ENCODE measurements at regions not wholly inside any gene's neighbourhood (a gene's known extent, or its start where the extent isn't known, plus 50 kb on each side); places are given as distances from the start of the nearest gene placed in this dataset.

DNA sequence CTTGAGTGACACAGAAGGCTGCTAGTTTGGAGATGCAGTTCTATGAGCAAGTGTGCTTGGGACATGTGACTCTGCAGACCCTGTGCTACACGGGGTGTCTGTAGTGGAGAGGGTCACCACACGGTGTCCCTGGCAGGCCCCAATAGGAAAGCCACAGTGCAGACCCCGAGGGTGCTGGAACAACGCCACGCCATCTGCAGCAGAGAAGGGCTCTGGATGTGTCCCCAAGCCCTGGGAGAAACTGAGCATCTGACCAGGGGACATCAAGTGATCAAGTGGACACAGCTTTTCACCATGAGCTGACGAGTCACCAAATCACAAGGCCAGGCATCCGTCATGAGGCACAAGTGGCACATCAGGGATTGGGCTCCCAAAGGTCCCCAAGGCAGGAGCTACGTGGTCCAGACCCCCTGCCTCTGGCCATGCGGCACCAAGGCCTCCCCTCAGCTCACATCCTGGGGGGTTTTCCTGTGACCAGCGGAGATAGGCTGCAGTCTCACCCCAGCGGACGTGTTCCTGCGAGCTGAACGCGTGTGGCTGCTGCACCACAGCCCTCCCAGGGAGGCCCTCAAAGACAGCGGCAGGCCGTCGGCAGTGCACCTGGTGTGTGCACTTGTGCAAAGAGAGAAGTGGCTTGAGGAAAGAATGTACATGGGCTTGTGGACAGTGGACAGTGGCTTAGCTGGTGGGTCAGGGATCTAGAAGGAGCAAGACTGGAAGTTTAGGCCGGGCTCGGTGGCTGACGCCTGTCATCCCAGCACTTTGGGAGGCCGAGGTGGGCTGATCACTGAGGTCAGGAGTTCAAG is 96.7 kb downstream of the RPS6KA4 start:
- WGBS, 2 donors: 86% methylated on average over 20 to 22 of the region's 22 CpGs
- H3K27me3 ChIP-seq (ENCODE audit: control insufficient read depth in 1 of 2, insufficient read depth in 2 of 2, low read length in 2 of 2): no peaks in the 10 kb centered on the region
- no peaks in the 10 kb centered on the region for H3K36me3 ChIP-seq (ENCODE audit: control insufficient read depth in 2 of 2, insufficient read depth in 2 of 2, low read length in 1 of 2)
- H3K4me1 ChIP-seq (ENCODE audit: control insufficient read depth in 2 of 2, insufficient read depth in 2 of 2, low read length in 1 of 2): no peaks in the 10 kb centered on the region
- no peaks in the 10 kb centered on the region for H3K9me3 ChIP-seq (ENCODE audit: control insufficient read depth in 2 of 2, insufficient read depth in 1 of 2, low read depth in 1 of 2, low read length in 1 of 2)
- no peak overlapping the region for H3K4me3 ChIP-seq (ENCODE audit: low read depth in 1 of 2, low read length in 2 of 2)
- H3K27ac ChIP-seq (ENCODE audit: low read depth in 2 of 2, low read length in 1 of 2): no peak overlapping the region

DNA sequence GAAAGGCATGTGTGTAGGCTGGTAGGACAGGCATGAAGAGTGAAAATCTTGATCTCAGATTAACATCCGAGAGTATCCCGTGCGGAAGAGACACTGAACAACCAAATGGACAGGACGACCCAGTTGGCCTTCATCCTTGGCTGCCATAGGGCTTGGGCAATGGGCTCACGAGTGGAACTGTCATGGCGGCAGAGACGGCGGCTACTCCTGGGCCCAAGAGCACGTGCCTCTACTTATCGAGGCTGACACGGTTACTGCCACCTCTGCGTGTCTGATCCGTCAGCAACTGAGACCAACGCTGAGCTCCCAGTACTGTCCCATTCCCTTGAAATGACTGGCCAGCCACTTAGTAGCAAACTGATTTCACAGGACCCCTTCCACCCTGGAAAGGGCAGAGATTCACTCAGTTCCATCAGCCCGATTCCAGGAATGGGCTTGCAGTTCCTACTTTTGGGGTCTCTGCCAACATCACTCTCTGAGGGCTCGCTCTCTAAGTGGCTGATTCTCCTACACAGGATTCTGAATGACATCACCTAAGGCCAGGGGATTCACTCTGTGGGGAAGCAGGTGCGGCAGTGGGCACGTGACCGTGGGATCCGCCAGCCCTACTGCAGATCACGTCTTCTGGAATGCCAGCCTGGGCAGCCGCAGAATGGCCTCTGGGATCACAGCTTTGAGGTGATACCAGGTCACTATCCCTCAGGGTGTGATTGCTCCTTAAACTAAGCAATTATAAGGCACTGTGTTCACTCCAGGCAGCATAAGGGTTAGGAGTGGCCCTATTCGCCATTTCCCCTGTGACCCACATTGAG is 97.8 kb downstream of the RPS6KA4 start:
- H3K4me1 ChIP-seq (ENCODE audit: control insufficient read depth in 2 of 2, insufficient read depth in 2 of 2, low read length in 1 of 2): no peaks in the 10 kb centered on the region
- H3K9me3 ChIP-seq (ENCODE audit: control insufficient read depth in 2 of 2, insufficient read depth in 1 of 2, low read depth in 1 of 2, low read length in 1 of 2): no peaks in the 10 kb centered on the region
- H3K27me3 ChIP-seq (ENCODE audit: control insufficient read depth in 1 of 2, insufficient read depth in 2 of 2, low read length in 2 of 2): no peaks in the 10 kb centered on the region
- no peaks in the 10 kb centered on the region for H3K36me3 ChIP-seq (ENCODE audit: control insufficient read depth in 2 of 2, insufficient read depth in 2 of 2, low read length in 1 of 2)
- no peak overlapping the region for H3K27ac ChIP-seq (ENCODE audit: low read depth in 2 of 2, low read length in 1 of 2)
- no peak overlapping the region for H3K4me3 ChIP-seq (ENCODE audit: low read depth in 1 of 2, low read length in 2 of 2)
- WGBS, 2 donors: 87 to 89% methylated on average over 23 of the region's 23 CpGs

DNA sequence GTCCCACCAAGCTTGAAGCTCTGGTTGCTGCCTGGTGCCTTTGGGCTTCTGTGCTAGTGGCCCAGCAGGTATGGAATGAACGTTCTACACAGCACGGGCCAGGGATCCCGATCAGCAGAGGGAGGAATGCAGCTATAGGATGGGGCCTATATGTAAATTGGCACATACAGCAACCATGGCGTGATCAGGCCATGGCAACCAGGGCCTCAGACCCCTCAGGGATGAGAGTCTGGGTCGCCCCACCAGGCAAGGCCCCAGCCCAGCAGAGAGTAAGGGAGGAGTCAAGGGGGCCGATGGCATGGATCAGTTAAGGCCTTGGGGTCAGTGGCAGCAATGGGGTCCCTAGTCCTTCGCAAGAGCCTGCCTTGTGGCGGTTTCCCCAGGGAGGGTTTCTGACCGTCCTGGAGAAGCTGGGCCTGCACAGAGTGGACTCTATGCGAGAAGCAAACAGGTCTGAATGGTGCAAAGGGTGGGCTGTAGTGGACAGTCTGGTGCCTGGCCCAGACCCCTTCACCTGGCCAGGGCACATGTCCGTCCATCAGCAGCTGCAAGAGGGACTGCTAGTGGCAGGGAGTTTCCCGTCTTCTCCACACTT is 98.2 kb upstream of the SLC22A11 start:
- 86 to 90% methylated on average over 12 of the region's 12 CpGs for WGBS, 2 donors
- Histone ChIP-seq H3K27ac (ENCODE audit: low read depth in 2 of 2, low read length in 1 of 2) (no peak overlapping the region), H3K36me3 (ENCODE audit: control insufficient read depth in 2 of 2, insufficient read depth in 2 of 2, low read length in 1 of 2) (no peaks in the 10 kb centered on the region), H3K4me3 (ENCODE audit: low read depth in 1 of 2, low read length in 2 of 2) (no peak overlapping the region), H3K27me3 (ENCODE audit: control insufficient read depth in 1 of 2, insufficient read depth in 2 of 2, low read length in 2 of 2) (no peaks in the 10 kb centered on the region), H3K9me3 (ENCODE audit: control insufficient read depth in 2 of 2, insufficient read depth in 1 of 2, low read depth in 1 of 2, low read length in 1 of 2) (no peaks in the 10 kb centered on the region), H3K4me1 (ENCODE audit: control insufficient read depth in 2 of 2, insufficient read depth in 2 of 2, low read length in 1 of 2) (no peaks in the 10 kb centered on the region)

DNA sequence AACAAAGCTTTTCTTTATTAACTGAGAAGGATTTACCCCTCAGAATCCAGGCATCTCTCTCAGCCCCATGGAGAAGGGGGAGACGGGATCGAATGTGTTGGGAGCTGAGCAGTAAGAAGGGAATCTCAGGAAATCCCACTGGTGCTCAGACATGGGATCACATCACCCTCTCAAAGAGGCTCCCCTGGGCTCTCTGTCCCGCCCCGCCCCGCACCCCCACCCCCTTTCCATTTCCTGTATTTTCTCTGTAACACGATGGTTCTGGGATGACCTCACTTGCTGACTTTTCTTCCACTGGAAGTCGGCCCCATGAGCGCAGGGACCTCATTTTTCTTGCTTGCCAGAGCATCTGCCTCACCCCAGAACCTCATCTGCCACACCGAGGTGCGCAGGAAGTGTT is 96.7 kb upstream of the SLC22A11 start:
- H3K27me3 ChIP-seq (ENCODE audit: control insufficient read depth in 1 of 2, insufficient read depth in 2 of 2, low read length in 2 of 2): no peaks in the 10 kb centered on the region
- no peak overlapping the region for H3K27ac ChIP-seq (ENCODE audit: low read depth in 2 of 2, low read length in 1 of 2)
- no peaks in the 10 kb centered on the region for H3K36me3 ChIP-seq (ENCODE audit: control insufficient read depth in 2 of 2, insufficient read depth in 2 of 2, low read length in 1 of 2)
- no peaks in the 10 kb centered on the region for H3K4me1 ChIP-seq (ENCODE audit: control insufficient read depth in 2 of 2, insufficient read depth in 2 of 2, low read length in 1 of 2)
- H3K4me3 ChIP-seq (ENCODE audit: low read depth in 1 of 2, low read length in 2 of 2): no peak overlapping the region
- 41% methylated on average over 10 of the region's 10 CpGs for WGBS, 2 donors
- H3K9me3 ChIP-seq (ENCODE audit: control insufficient read depth in 2 of 2, insufficient read depth in 1 of 2, low read depth in 1 of 2, low read length in 1 of 2): no peaks in the 10 kb centered on the region

DNA sequence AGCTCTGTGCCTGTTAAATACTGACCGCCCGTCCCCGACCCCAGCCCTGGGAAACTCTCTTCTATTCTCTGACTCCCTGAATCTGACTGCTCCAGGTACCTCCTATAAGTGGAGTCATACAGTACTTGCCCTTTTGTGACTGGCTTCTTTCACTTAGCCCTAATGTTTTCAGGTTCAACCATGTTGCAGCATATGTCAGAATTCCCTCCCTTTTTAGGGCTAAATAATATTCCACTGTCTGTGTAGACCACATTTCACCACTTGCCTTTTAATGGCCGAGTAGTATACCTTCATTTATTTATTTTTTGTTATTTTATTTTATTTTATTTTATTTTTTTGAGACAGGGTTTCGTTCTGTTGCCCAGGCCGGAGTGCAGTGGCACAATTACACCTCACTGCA is 96.1 kb upstream of the SLC22A11 start:
- WGBS, 2 donors: 86 to 88% methylated on average over 6 of the region's 6 CpGs
- Histone ChIP-seq H3K4me1 (ENCODE audit: control insufficient read depth in 2 of 2, insufficient read depth in 2 of 2, low read length in 1 of 2) (no peaks in the 10 kb centered on the region), H3K27me3 (ENCODE audit: control insufficient read depth in 1 of 2, insufficient read depth in 2 of 2, low read length in 2 of 2) (no peaks in the 10 kb centered on the region), H3K9me3 (ENCODE audit: control insufficient read depth in 2 of 2, insufficient read depth in 1 of 2, low read depth in 1 of 2, low read length in 1 of 2) (no peaks in the 10 kb centered on the region), H3K36me3 (ENCODE audit: control insufficient read depth in 2 of 2, insufficient read depth in 2 of 2, low read length in 1 of 2) (no peaks in the 10 kb centered on the region), H3K27ac (ENCODE audit: low read depth in 2 of 2, low read length in 1 of 2) (no peak overlapping the region), H3K4me3 (ENCODE audit: low read depth in 1 of 2, low read length in 2 of 2) (no peak overlapping the region)

DNA sequence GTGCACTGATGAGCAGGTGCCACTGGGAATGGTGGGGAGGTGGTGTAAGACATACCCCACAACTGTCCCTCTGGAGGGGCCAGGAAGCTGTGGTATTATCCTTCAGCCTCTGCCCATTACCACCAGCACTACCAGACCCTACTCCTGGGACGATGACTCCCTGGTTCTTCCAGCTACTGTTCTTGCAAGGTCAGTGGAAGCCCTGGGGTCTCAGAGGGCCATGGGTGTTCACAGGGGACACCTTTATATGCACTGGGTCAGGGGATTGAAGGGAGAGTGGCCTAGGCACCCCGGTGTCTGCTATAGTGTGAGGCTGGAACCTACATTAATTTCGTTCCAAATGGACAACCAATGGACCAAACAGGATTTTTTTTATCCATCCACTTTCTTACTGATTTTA is 94.7 kb upstream of the SLC22A11 start:
- Histone ChIP-seq H3K4me3 (ENCODE audit: low read depth in 1 of 2, low read length in 2 of 2) (no peak overlapping the region), H3K36me3 (ENCODE audit: control insufficient read depth in 2 of 2, insufficient read depth in 2 of 2, low read length in 1 of 2) (no peaks in the 10 kb centered on the region)
- WGBS, 2 donors: 84 to 93% methylated on average over 3 of the region's 3 CpGs

DNA sequence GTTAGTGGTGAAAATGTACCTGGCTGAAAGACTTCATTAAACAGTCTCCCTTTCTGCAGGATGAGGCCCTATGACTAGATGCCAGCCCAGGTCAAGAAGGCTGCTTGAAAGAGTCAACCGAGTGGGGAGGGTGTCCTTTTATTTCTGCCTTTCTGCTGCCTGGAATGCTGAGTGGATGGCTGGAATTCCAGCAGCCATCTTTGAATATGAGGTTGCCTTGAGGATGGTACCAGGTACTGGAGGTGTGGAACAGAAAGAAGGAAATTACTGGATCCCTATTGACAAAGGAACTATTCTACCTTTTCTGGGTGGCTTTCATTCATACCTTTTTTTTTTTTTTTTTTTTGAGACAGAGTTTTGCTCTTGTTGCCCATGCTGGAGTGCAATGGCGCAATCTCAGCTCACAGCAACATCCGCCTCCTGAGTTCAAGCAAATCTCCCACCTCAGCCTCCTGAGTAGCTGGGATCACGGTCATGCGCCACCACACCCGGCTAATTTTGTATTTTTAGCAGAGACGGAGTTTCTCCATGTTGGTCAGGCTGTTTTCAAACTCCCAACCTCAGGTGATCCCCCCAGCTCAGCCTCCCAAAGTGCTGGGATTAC is 89.5 kb upstream of the SLC22A11 start:
- WGBS, 2 donors: 92 to 94% methylated on average over 7 of the region's 7 CpGs
- H3K27me3 ChIP-seq (ENCODE audit: control insufficient read depth in 1 of 2, insufficient read depth in 2 of 2, low read length in 2 of 2): peaks cover 0 to 3% of the 10 kb centered on the region in 2 donors
- no peaks in the 10 kb centered on the region for H3K4me1 ChIP-seq (ENCODE audit: control insufficient read depth in 2 of 2, insufficient read depth in 2 of 2, low read length in 1 of 2)
- no peak overlapping the region for H3K27ac ChIP-seq (ENCODE audit: low read depth in 2 of 2, low read length in 1 of 2)
- no peaks in the 10 kb centered on the region for H3K36me3 ChIP-seq (ENCODE audit: control insufficient read depth in 2 of 2, insufficient read depth in 2 of 2, low read length in 1 of 2)
- H3K9me3 ChIP-seq (ENCODE audit: control insufficient read depth in 2 of 2, insufficient read depth in 1 of 2, low read depth in 1 of 2, low read length in 1 of 2): no peaks in the 10 kb centered on the region
- no peak overlapping the region for H3K4me3 ChIP-seq (ENCODE audit: low read depth in 1 of 2, low read length in 2 of 2)

More for the DNA sequence above, 94.7 kb upstream of the SLC22A11 start:
- H3K4me1 ChIP-seq (ENCODE audit: control insufficient read depth in 2 of 2, insufficient read depth in 2 of 2, low read length in 1 of 2): no peaks in the 10 kb centered on the region
- H3K9me3 ChIP-seq (ENCODE audit: control insufficient read depth in 2 of 2, insufficient read depth in 1 of 2, low read depth in 1 of 2, low read length in 1 of 2): no peaks in the 10 kb centered on the region
- H3K27me3 ChIP-seq (ENCODE audit: control insufficient read depth in 1 of 2, insufficient read depth in 2 of 2, low read length in 2 of 2): no peaks in the 10 kb centered on the region
- H3K27ac ChIP-seq (ENCODE audit: low read depth in 2 of 2, low read length in 1 of 2): no peak overlapping the region

DNA sequence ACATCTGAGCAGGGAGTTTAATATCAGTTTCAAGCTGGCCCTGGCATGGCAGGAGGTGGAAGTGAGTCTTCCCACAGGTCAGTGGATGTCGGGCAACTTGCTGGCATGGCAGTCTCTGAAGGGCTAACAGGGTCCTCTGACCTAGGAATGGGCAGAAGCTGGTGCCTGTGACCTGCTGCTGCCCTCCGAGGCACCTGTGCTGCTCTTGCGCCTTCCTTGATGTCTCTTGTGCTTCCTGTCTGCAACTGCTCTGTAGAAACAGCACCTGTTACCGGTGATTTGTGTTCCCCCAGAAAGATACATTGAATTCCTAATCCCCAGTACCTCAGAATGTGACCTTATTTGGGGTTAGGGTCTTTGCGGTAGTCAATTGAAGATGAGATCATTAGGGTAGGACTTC is 86.5 kb upstream of the SLC22A11 start:
- H3K9me3 ChIP-seq (ENCODE audit: control insufficient read depth in 2 of 2, insufficient read depth in 1 of 2, low read depth in 1 of 2, low read length in 1 of 2): no peaks in the 10 kb centered on the region
- no peaks in the 10 kb centered on the region for H3K4me1 ChIP-seq (ENCODE audit: control insufficient read depth in 2 of 2, insufficient read depth in 2 of 2, low read length in 1 of 2)
- H3K4me3 ChIP-seq (ENCODE audit: low read depth in 1 of 2, low read length in 2 of 2): no peak overlapping the region
- H3K36me3 ChIP-seq (ENCODE audit: control insufficient read depth in 2 of 2, insufficient read depth in 2 of 2, low read length in 1 of 2): no peaks in the 10 kb centered on the region
- peaks cover 0 to 3% of the 10 kb centered on the region in 2 donors for H3K27me3 ChIP-seq (ENCODE audit: control insufficient read depth in 1 of 2, insufficient read depth in 2 of 2, low read length in 2 of 2)
- H3K27ac ChIP-seq (ENCODE audit: low read depth in 2 of 2, low read length in 1 of 2): no peak overlapping the region
- WGBS, 2 donors: 59 to 61% methylated on average over 5 of the region's 5 CpGs

DNA sequence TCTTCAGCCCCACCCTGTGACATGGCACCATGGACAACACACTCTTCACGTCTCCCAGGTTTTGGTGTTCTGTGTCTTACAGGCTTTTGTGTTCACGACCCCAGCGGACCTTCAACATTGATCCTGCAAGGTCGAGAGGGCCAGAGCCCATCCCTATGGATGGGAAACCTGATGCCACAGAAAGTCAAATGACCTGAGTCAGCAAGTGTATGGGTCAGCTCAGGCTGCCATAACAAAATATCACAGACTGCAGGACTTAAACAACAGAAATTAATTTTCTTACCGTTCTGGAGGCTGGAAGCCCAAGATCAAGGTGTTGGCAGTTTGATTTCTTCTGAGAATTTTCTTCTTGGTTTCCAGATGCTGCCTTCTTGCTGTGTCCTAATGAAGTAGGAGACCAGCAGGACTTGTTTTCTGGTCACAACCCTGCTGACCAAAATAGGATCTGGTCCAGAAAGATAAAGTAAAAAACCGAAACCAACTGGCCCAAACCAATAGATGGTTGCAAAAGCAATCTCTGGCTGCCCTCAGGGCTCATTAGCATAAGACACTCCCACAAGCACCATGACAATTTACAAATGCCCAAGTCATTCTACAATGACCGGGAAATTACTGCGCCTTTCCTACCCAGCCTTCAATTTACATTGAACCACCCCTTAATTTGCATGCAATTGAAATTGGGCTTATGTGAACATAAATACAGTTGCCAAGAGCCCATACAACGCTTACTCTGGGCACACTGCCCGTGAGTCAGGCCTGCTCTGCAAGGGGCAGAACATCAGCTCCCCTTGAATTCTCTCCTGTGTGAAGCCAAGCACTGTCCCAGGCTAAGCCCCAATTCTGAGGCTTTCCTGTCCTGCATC is 82.9 kb upstream of the SLC22A11 start:
- H3K36me3 ChIP-seq (ENCODE audit: control insufficient read depth in 2 of 2, insufficient read depth in 2 of 2, low read length in 1 of 2): no peaks in the 10 kb centered on the region
- H3K4me1 ChIP-seq (ENCODE audit: control insufficient read depth in 2 of 2, insufficient read depth in 2 of 2, low read length in 1 of 2): no peaks in the 10 kb centered on the region
- no peaks in the 10 kb centered on the region for H3K9me3 ChIP-seq (ENCODE audit: control insufficient read depth in 2 of 2, insufficient read depth in 1 of 2, low read depth in 1 of 2, low read length in 1 of 2)
- H3K27me3 ChIP-seq (ENCODE audit: control insufficient read depth in 1 of 2, insufficient read depth in 2 of 2, low read length in 2 of 2): peaks cover 0 to 3% of the 10 kb centered on the region in 2 donors
- no peak overlapping the region for H3K4me3 ChIP-seq (ENCODE audit: low read depth in 1 of 2, low read length in 2 of 2)
- 75 to 79% methylated on average over 10 of the region's 10 CpGs for WGBS, 2 donors
- H3K27ac ChIP-seq (ENCODE audit: low read depth in 2 of 2, low read length in 1 of 2): no peak overlapping the region

Measured in esophagus (tissue), 2 donors.